ENCODE measurements at regions not wholly inside any gene's neighbourhood (a gene's known extent, or its start where the extent isn't known, plus 50 kb on each side); places are given as distances from the start of the nearest gene placed in this dataset.

- TF ChIP-seq CTCF (IDR thresholded peaks at IDR 0.05) (no peak), POLR2A (IDR thresholded peaks at IDR 0.05) (no peak)
Measured at GRCh38 chr7:67429735-67430134, 433.1 kb downstream of the TYW1 start.
